ENCODE measurements at regions not wholly inside any gene's neighbourhood (a gene's known extent, or its start where the extent isn't known, plus 50 kb on each side); places are given as distances from the start of the nearest gene placed in this dataset.

- H3K27ac ChIP-seq (ENCODE audit: low read depth, low read length), result no peak overlapping the region
- H3K9me3 ChIP-seq (ENCODE audit: control insufficient read depth in 5 of 5, low read length in 5 of 5), result no peaks in the 10 kb centered on the region
- no peaks in the 10 kb centered on the region for H3K27me3 ChIP-seq (ENCODE audit: control insufficient read depth in 5 of 5, insufficient read depth in 4 of 5, low read length in 5 of 5)
- no peak overlapping the region for H3K4me3 ChIP-seq (ENCODE audit: low read depth in 1 of 5, low read length in 5 of 5)
- no peaks in the 10 kb centered on the region for H3K4me1 ChIP-seq (ENCODE audit: control insufficient read depth in 5 of 5, insufficient read depth in 5 of 5, low read length in 5 of 5)
- no peaks in the 10 kb centered on the region for H3K36me3 ChIP-seq (ENCODE audit: control insufficient read depth in 5 of 5, insufficient read depth in 5 of 5, low read length in 5 of 5)
- H3K9ac ChIP-seq (ENCODE audit: low read length in 5 of 5), result no peak overlapping the region
Observed at GRCh38 chr5:169404223-169404622, 103.3 kb upstream of the SLIT3 start.

GRCh38 chr5:169398515-169398914, 97.6 kb upstream of the SLIT3 start:
- Histone ChIP-seq H3K9ac (ENCODE audit: low read length in 5 of 5) (no peak overlapping the region), H3K4me3 (ENCODE audit: low read depth in 1 of 5, low read length in 5 of 5) (no peak overlapping the region), H3K36me3 (ENCODE audit: control insufficient read depth in 5 of 5, insufficient read depth in 5 of 5, low read length in 5 of 5) (no peaks in the 10 kb centered on the region), H3K4me1 (ENCODE audit: control insufficient read depth in 5 of 5, insufficient read depth in 5 of 5, low read length in 5 of 5) (no peaks in the 10 kb centered on the region), H3K27me3 (ENCODE audit: control insufficient read depth in 5 of 5, insufficient read depth in 4 of 5, low read length in 5 of 5) (no peaks in the 10 kb centered on the region), H3K9me3 (ENCODE audit: control insufficient read depth in 5 of 5, low read length in 5 of 5) (peaks cover 2 to 7% (median 4%) of the 10 kb centered on the region in 5 donors), H3K27ac (ENCODE audit: low read depth, low read length) (no peak overlapping the region)

DNA sequence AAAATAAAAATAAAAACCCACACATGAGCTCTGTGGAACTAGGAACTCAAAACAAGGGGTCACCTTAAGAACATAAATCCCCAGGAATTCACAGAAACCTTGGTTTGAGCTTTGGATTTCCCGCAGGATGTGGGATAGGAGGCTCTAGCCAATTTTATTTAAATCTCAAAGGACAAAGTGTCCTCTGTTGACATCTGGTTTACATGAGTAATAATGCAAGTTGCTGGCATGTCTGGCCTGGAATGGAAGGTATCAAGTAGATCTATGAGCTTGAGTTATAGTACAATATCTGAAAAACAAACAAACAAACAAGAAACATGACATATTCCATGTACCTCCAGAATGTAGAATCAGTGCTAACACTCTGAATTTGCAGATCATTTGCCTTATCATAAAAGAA, 94.2 kb upstream of the SLIT3 start:
- Histone ChIP-seq H3K27me3 (ENCODE audit: control insufficient read depth in 5 of 5, insufficient read depth in 4 of 5, low read length in 5 of 5) (no peaks in the 10 kb centered on the region), H3K4me1 (ENCODE audit: control insufficient read depth in 5 of 5, insufficient read depth in 5 of 5, low read length in 5 of 5) (no peaks in the 10 kb centered on the region), H3K9ac (ENCODE audit: low read length in 5 of 5) (no peak overlapping the region), H3K4me3 (ENCODE audit: low read depth in 1 of 5, low read length in 5 of 5) (no peak overlapping the region), H3K27ac (ENCODE audit: low read depth, low read length) (no peak overlapping the region), H3K9me3 (ENCODE audit: control insufficient read depth in 5 of 5, low read length in 5 of 5) (peaks cover 2 to 7% (median 4%) of the 10 kb centered on the region in 5 donors), H3K36me3 (ENCODE audit: control insufficient read depth in 5 of 5, insufficient read depth in 5 of 5, low read length in 5 of 5) (no peaks in the 10 kb centered on the region)

GRCh38 chr5:169394371-169394770, 93.4 kb upstream of the SLIT3 start:
- no peak overlapping the region for H3K4me3 ChIP-seq (ENCODE audit: low read depth in 1 of 5, low read length in 5 of 5)
- no peak overlapping the region for H3K9ac ChIP-seq (ENCODE audit: low read length in 5 of 5)
- H3K27me3 ChIP-seq (ENCODE audit: control insufficient read depth in 5 of 5, insufficient read depth in 4 of 5, low read length in 5 of 5), result no peaks in the 10 kb centered on the region
- no peaks in the 10 kb centered on the region for H3K4me1 ChIP-seq (ENCODE audit: control insufficient read depth in 5 of 5, insufficient read depth in 5 of 5, low read length in 5 of 5)
- peaks cover 2 to 7% (median 4%) of the 10 kb centered on the region in 5 donors for H3K9me3 ChIP-seq (ENCODE audit: control insufficient read depth in 5 of 5, low read length in 5 of 5)
- H3K36me3 ChIP-seq (ENCODE audit: control insufficient read depth in 5 of 5, insufficient read depth in 5 of 5, low read length in 5 of 5), result no peaks in the 10 kb centered on the region
- H3K27ac ChIP-seq (ENCODE audit: low read depth, low read length), result no peak overlapping the region

DNA sequence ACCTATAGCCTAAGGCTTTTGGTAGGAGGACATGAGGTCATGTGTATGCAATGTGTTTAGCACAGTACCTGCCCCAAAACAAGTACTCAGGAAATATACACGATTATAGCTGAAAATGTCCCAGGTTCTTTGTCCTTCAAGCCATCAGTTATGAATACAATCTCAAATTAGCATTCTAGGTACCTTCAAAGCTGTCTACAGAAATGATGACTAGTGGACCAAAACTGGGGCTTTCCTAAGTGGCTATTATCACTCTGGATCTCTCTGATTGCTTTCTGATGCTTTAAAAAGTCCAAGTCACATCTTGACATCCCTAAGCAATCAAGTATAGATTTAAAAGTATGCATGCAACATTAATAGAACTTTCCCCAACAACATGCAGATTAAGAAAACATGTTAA, 93.0 kb upstream of the SLIT3 start:
- Histone ChIP-seq H3K27ac (ENCODE audit: low read depth, low read length) (no peak overlapping the region), H3K9ac (ENCODE audit: low read length in 5 of 5) (no peak overlapping the region), H3K27me3 (ENCODE audit: control insufficient read depth in 5 of 5, insufficient read depth in 4 of 5, low read length in 5 of 5) (no peaks in the 10 kb centered on the region), H3K4me3 (ENCODE audit: low read depth in 1 of 5, low read length in 5 of 5) (no peak overlapping the region), H3K4me1 (ENCODE audit: control insufficient read depth in 5 of 5, insufficient read depth in 5 of 5, low read length in 5 of 5) (no peaks in the 10 kb centered on the region), H3K9me3 (ENCODE audit: control insufficient read depth in 5 of 5, low read length in 5 of 5) (peaks cover 2 to 7% (median 4%) of the 10 kb centered on the region in 5 donors), H3K36me3 (ENCODE audit: control insufficient read depth in 5 of 5, insufficient read depth in 5 of 5, low read length in 5 of 5) (no peaks in the 10 kb centered on the region)

DNA sequence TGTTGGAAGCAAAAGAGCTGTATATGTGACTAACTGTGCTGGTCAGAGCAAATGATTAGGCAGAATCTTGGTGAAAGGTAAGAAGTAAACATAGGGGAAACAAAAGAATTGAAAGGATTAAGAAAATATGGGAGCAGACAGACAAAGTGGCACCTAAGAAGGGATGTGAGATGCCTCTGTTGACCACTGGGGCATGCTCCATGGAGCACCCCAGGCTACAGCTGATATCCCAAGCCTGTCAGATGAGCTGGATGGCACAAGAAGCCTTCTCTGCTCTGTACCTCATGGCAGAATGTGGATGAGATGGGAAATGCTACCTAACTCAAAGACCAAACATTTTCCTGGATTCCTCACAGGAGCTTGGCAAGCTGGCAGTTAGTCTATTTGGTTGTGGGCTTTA, 89.3 kb upstream of the SLIT3 start:
- no peak overlapping the region for H3K27ac ChIP-seq (ENCODE audit: low read depth, low read length)
- H3K9me3 ChIP-seq (ENCODE audit: control insufficient read depth in 5 of 5, low read length in 5 of 5), result no peaks in the 10 kb centered on the region
- no peaks in the 10 kb centered on the region for H3K4me1 ChIP-seq (ENCODE audit: control insufficient read depth in 5 of 5, insufficient read depth in 5 of 5, low read length in 5 of 5)
- no peak overlapping the region for H3K9ac ChIP-seq (ENCODE audit: low read length in 5 of 5)
- H3K4me3 ChIP-seq (ENCODE audit: low read depth in 1 of 5, low read length in 5 of 5), result no peak overlapping the region
- H3K27me3 ChIP-seq (ENCODE audit: control insufficient read depth in 5 of 5, insufficient read depth in 4 of 5, low read length in 5 of 5), result no peaks in the 10 kb centered on the region
- H3K36me3 ChIP-seq (ENCODE audit: control insufficient read depth in 5 of 5, insufficient read depth in 5 of 5, low read length in 5 of 5), result no peaks in the 10 kb centered on the region

- no peak overlapping the region for H3K27ac ChIP-seq (ENCODE audit: low read depth, low read length)
- no peak overlapping the region for H3K4me3 ChIP-seq (ENCODE audit: low read depth in 1 of 5, low read length in 5 of 5)
- H3K9me3 ChIP-seq (ENCODE audit: control insufficient read depth in 5 of 5, low read length in 5 of 5), result no peaks in the 10 kb centered on the region
- no peak overlapping the region for H3K9ac ChIP-seq (ENCODE audit: low read length in 5 of 5)
- no peaks in the 10 kb centered on the region for H3K4me1 ChIP-seq (ENCODE audit: control insufficient read depth in 5 of 5, insufficient read depth in 5 of 5, low read length in 5 of 5)
- H3K27me3 ChIP-seq (ENCODE audit: control insufficient read depth in 5 of 5, insufficient read depth in 4 of 5, low read length in 5 of 5), result no peaks in the 10 kb centered on the region
- no peaks in the 10 kb centered on the region for H3K36me3 ChIP-seq (ENCODE audit: control insufficient read depth in 5 of 5, insufficient read depth in 5 of 5, low read length in 5 of 5)
Observed at GRCh38 chr5:169389318-169389717, 88.4 kb upstream of the SLIT3 start.

GRCh38 chr5:169385636-169386035, 84.7 kb upstream of the SLIT3 start:
- Histone ChIP-seq H3K27ac (ENCODE audit: low read depth, low read length) (no peak overlapping the region), H3K4me3 (ENCODE audit: low read depth in 1 of 5, low read length in 5 of 5) (no peak overlapping the region), H3K4me1 (ENCODE audit: control insufficient read depth in 5 of 5, insufficient read depth in 5 of 5, low read length in 5 of 5) (no peaks in the 10 kb centered on the region), H3K9ac (ENCODE audit: low read length in 5 of 5) (no peak overlapping the region), H3K27me3 (ENCODE audit: control insufficient read depth in 5 of 5, insufficient read depth in 4 of 5, low read length in 5 of 5) (no peaks in the 10 kb centered on the region), H3K36me3 (ENCODE audit: control insufficient read depth in 5 of 5, insufficient read depth in 5 of 5, low read length in 5 of 5) (no peaks in the 10 kb centered on the region), H3K9me3 (ENCODE audit: control insufficient read depth in 5 of 5, low read length in 5 of 5) (no peaks in the 10 kb centered on the region)

- H3K4me3 ChIP-seq (ENCODE audit: low read depth in 1 of 5, low read length in 5 of 5), result no peak overlapping the region
- no peaks in the 10 kb centered on the region for H3K9me3 ChIP-seq (ENCODE audit: control insufficient read depth in 5 of 5, low read length in 5 of 5)
- H3K36me3 ChIP-seq (ENCODE audit: control insufficient read depth in 5 of 5, insufficient read depth in 5 of 5, low read length in 5 of 5), result no peaks in the 10 kb centered on the region
- H3K27ac ChIP-seq (ENCODE audit: low read depth, low read length), result no peak overlapping the region
- no peaks in the 10 kb centered on the region for H3K27me3 ChIP-seq (ENCODE audit: control insufficient read depth in 5 of 5, insufficient read depth in 4 of 5, low read length in 5 of 5)
- H3K4me1 ChIP-seq (ENCODE audit: control insufficient read depth in 5 of 5, insufficient read depth in 5 of 5, low read length in 5 of 5), result no peaks in the 10 kb centered on the region
- no peak overlapping the region for H3K9ac ChIP-seq (ENCODE audit: low read length in 5 of 5)
Observed at GRCh38 chr5:169384661-169385060, 83.7 kb upstream of the SLIT3 start.

DNA sequence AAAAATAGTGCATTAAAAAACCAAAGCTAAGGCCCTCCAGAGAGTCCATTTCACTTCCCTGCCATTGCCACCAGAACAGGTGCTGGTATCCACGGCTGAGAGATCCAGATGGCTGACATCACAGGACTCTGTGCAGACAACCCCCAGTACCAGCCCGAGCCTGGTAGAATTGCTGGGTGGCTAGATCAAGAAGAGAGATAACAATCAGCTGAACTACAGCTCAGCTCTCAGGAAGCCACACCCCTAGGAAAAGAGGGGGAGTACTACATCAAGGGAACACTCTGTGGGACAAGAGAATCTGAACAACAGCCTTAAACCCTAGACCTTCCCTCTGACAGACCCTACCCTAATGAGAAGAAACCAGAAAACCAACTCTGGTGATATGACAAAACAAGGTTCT, 73.8 kb upstream of the SLIT3 start:
- H3K36me3 ChIP-seq (ENCODE audit: control insufficient read depth in 5 of 5, insufficient read depth in 5 of 5, low read length in 5 of 5), result no peaks in the 10 kb centered on the region
- no peaks in the 10 kb centered on the region for H3K4me1 ChIP-seq (ENCODE audit: control insufficient read depth in 5 of 5, insufficient read depth in 5 of 5, low read length in 5 of 5)
- no peaks in the 10 kb centered on the region for H3K9me3 ChIP-seq (ENCODE audit: control insufficient read depth in 5 of 5, low read length in 5 of 5)
- H3K27me3 ChIP-seq (ENCODE audit: control insufficient read depth in 5 of 5, insufficient read depth in 4 of 5, low read length in 5 of 5), result peaks cover 0 to 3% (median 0%) of the 10 kb centered on the region in 5 donors
- H3K27ac ChIP-seq (ENCODE audit: low read depth, low read length), result no peak overlapping the region
- no peak overlapping the region for H3K9ac ChIP-seq (ENCODE audit: low read length in 5 of 5)
- H3K4me3 ChIP-seq (ENCODE audit: low read depth in 1 of 5, low read length in 5 of 5), result no peak overlapping the region

- Histone ChIP-seq H3K4me3 (ENCODE audit: low read depth in 1 of 5, low read length in 5 of 5) (no peak overlapping the region), H3K4me1 (ENCODE audit: control insufficient read depth in 5 of 5, insufficient read depth in 5 of 5, low read length in 5 of 5) (no peaks in the 10 kb centered on the region), H3K27me3 (ENCODE audit: control insufficient read depth in 5 of 5, insufficient read depth in 4 of 5, low read length in 5 of 5) (peaks cover 0 to 3% (median 0%) of the 10 kb centered on the region in 5 donors), H3K36me3 (ENCODE audit: control insufficient read depth in 5 of 5, insufficient read depth in 5 of 5, low read length in 5 of 5) (no peaks in the 10 kb centered on the region), H3K9me3 (ENCODE audit: control insufficient read depth in 5 of 5, low read length in 5 of 5) (no peaks in the 10 kb centered on the region), H3K27ac (ENCODE audit: low read depth, low read length) (no peak overlapping the region), H3K9ac (ENCODE audit: low read length in 5 of 5) (no peak overlapping the region)
Observed at GRCh38 chr5:169374111-169374510, 73.2 kb upstream of the SLIT3 start.

All from subcutaneous abdominal adipose tissue (tissue), 5 donors.